Parathyroid adenoma (tissue), 2 donors: ENCODE measurements at regions not wholly inside any gene's neighbourhood (a gene's known extent, or its start where the extent isn't known, plus 50 kb on each side); places are given as distances from the start of the nearest gene placed in this dataset.

Experiments used
- H2AFZ ChIP-seq: fragments of 300-600 bp; sonication (generic); one replicate; pipeline ENCODE4 v1.7.0; 2017; ENCODE audit warnings: antibody characterized with exemption, mild to moderate bottlenecking
- H3K27ac ChIP-seq: fragments of 300-600 bp; sonication (generic); one replicate; pipeline ENCODE4 v1.7.0; 2017
- H3K27me3 ChIP-seq: fragments of 300-600 bp; sonication (generic); one replicate; pipeline ENCODE4 v1.7.0; 2017; ENCODE audit warnings: low read length; ENCODE audit not compliant: control insufficient read depth, insufficient read depth
- H3K36me3 ChIP-seq: fragments of 300-600 bp; sonication (generic); one replicate; pipeline ENCODE4 v1.7.0; 2017; ENCODE audit warnings: low read length; ENCODE audit not compliant: control insufficient read depth, insufficient read depth
- H3K4me1 ChIP-seq: fragments of 300-600 bp; sonication (generic); one replicate; pipeline ENCODE4 v1.7.0; 2017; ENCODE audit warnings: control low read depth
- H3K4me2 ChIP-seq: fragments of 300-600 bp; sonication (generic); one replicate; pipeline ENCODE4 v1.7.0; 2017; ENCODE audit warnings: low read length
- H3K4me3 ChIP-seq: fragments of 300-600 bp; sonication (generic); one replicate; pipeline ENCODE4 v1.7.0; 2017; ENCODE audit warnings: low read depth, low read length
- H3K79me2 ChIP-seq: fragments of 300-600 bp; sonication (generic); one replicate; pipeline ENCODE4 v1.7.0; 2017; ENCODE audit warnings: control low read depth
- H3K9ac ChIP-seq: fragments of 300-600 bp; sonication (generic); one replicate; pipeline ENCODE4 v1.7.0; 2017; ENCODE audit warnings: mild to moderate bottlenecking
- H3K9me3 ChIP-seq: fragments of 300-600 bp; sonication (generic); one replicate; pipeline ENCODE4 v1.7.0; 2017; ENCODE audit warnings: low read length; ENCODE audit not compliant: control insufficient read depth
- CTCF ChIP-seq: fragments of 300-600 bp; sonication (generic); IDR thresholded peaks from one replicate; pipeline ENCODE4 v1.7.0; 2017; ENCODE audit warnings: antibody characterized with exemption, mild to moderate bottlenecking
- donor health status: primary hyperparathyroidism.

GRCh38 chr4:45350438-45350837, 624.1 kb upstream of the GNPDA2 start:
- H3K36me3 ChIP-seq, result no peaks in the 10 kb centered on the region
- H2AFZ ChIP-seq, result no peak overlapping the region
- no peaks in the 10 kb centered on the region for H3K79me2 ChIP-seq
- no peak overlapping the region for H3K27ac ChIP-seq
- H3K4me2 ChIP-seq, result peak overlapping the region; percentile 70
- H3K9me3 ChIP-seq, result no peaks in the 10 kb centered on the region
- no peaks in the 10 kb centered on the region for H3K27me3 ChIP-seq
- H3K4me1 ChIP-seq, result no peaks in the 10 kb centered on the region
- no peak for TF ChIP-seq CTCF
- no peak overlapping the region for H3K9ac ChIP-seq
- peak overlapping the region; percentile 12 for H3K4me3 ChIP-seq

- H3K4me1 ChIP-seq, result no peaks in the 10 kb centered on the region
- no peak overlapping the region for H3K4me2 ChIP-seq
- TF ChIP-seq CTCF, result no peak
- no peak overlapping the region for H3K27ac ChIP-seq
- H3K79me2 ChIP-seq, result no peaks in the 10 kb centered on the region
- H3K36me3 ChIP-seq, result no peaks in the 10 kb centered on the region
- no peak overlapping the region for H2AFZ ChIP-seq
- no peaks in the 10 kb centered on the region for H3K9me3 ChIP-seq
- H3K9ac ChIP-seq, result no peak overlapping the region
- no peaks in the 10 kb centered on the region for H3K27me3 ChIP-seq
- peak overlapping the region; percentile 12 for H3K4me3 ChIP-seq
These were observed 623.5 kb upstream of the GNPDA2 start for GRCh38 chr4:45349859-45350258.

GRCh38 chr4:45346816-45347435, 620.6 kb upstream of the GNPDA2 start:
- H3K27ac ChIP-seq, result no peak overlapping the region
- no peaks in the 10 kb centered on the region for H3K9me3 ChIP-seq
- H3K79me2 ChIP-seq, result no peaks in the 10 kb centered on the region
- H3K27me3 ChIP-seq, result no peaks in the 10 kb centered on the region
- no peak for TF ChIP-seq CTCF
- no peak overlapping the region for H3K9ac ChIP-seq
- H3K4me2 ChIP-seq, result no peak overlapping the region
- H3K36me3 ChIP-seq, result no peaks in the 10 kb centered on the region
- H2AFZ ChIP-seq, result no peak overlapping the region
- no peaks in the 10 kb centered on the region for H3K4me1 ChIP-seq
- H3K4me3 ChIP-seq, result no peak overlapping the region

GRCh38 chr4:45345558-45345957, 619.2 kb upstream of the GNPDA2 start:
- no peak overlapping the region for H3K4me2 ChIP-seq
- no peak for TF ChIP-seq CTCF
- H2AFZ ChIP-seq, result no peak overlapping the region
- no peak overlapping the region for H3K4me3 ChIP-seq
- no peaks in the 10 kb centered on the region for H3K4me1 ChIP-seq
- no peaks in the 10 kb centered on the region for H3K36me3 ChIP-seq
- no peak overlapping the region for H3K27ac ChIP-seq
- H3K27me3 ChIP-seq, result no peaks in the 10 kb centered on the region
- no peaks in the 10 kb centered on the region for H3K9me3 ChIP-seq
- no peaks in the 10 kb centered on the region for H3K79me2 ChIP-seq
- no peak overlapping the region for H3K9ac ChIP-seq

- Histone ChIP-seq H3K27ac (no peak overlapping the region), H3K27me3 (no peaks in the 10 kb centered on the region), H3K4me2 (no peak overlapping the region), H3K9me3 (no peaks in the 10 kb centered on the region), H3K79me2 (no peaks in the 10 kb centered on the region), H3K9ac (no peak overlapping the region), H3K4me1 (no peaks in the 10 kb centered on the region), H3K36me3 (no peaks in the 10 kb centered on the region), H3K4me3 (no peak overlapping the region), H2AFZ (no peak overlapping the region)
- no peak for TF ChIP-seq CTCF
These were observed 605.4 kb upstream of the GNPDA2 start for GRCh38 chr4:45331802-45332201.
